ENCODE measurements at regions not wholly inside any gene's neighbourhood (a gene's known extent, or its start where the extent isn't known, plus 50 kb on each side); places are given as distances from the start of the nearest gene placed in this dataset.
"Not testable (repeated sequence)": the region's sequence is repeated elsewhere in the genome, so short reads cannot be mapped to it uniquely, and the experiment has no call there.

DNA sequence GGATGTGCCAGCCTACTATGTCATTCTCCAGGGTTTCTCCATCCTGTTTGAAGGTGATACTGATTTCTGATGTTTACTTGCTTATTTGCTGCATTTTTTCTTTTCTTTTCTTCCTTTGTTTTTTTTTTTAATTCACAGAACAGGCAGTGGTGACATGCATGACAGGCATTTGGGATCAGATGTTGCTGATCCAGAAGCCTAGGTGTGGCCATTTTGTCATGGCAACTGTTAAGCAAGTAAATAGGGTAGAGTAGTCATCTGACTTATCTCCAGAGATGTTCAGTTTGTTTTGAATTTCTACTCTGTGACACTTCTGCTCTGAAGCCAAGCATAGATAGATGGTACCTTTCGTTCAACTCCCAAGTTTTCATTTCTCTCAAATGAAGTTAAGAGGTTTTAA, 85.4 kb upstream of the IKBKE start:
- TF ChIP-seq, protein P1, sequence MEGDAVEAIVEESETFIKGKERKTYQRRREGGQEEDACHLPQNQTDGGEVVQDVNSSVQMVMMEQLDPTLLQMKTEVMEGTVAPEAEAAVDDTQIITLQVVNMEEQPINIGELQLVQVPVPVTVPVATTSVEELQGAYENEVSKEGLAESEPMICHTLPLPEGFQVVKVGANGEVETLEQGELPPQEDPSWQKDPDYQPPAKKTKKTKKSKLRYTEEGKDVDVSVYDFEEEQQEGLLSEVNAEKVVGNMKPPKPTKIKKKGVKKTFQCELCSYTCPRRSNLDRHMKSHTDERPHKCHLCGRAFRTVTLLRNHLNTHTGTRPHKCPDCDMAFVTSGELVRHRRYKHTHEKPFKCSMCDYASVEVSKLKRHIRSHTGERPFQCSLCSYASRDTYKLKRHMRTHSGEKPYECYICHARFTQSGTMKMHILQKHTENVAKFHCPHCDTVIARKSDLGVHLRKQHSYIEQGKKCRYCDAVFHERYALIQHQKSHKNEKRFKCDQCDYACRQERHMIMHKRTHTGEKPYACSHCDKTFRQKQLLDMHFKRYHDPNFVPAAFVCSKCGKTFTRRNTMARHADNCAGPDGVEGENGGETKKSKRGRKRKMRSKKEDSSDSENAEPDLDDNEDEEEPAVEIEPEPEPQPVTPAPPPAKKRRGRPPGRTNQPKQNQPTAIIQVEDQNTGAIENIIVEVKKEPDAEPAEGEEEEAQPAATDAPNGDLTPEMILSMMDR (IDR thresholded peaks at IDR 0.05 in 8 of 11, conservative IDR thresholded peaks at IDR 0.05 in 3 of 11) = not testable (repeated sequence)
- not testable (repeated sequence) for TF ChIP-seq POLR2AphosphoS5, POLR2A (IDR thresholded peaks at IDR 0.05)

Measured in spleen (tissue), 7 donors.